Activated CD4-positive, alpha-beta T cell treated with anti-CD3 and anti-CD28 coated beads for 4 hours (primary cell): ENCODE measurements at regions not wholly inside any gene's neighbourhood (a gene's known extent, or its start where the extent isn't known, plus 50 kb on each side); places are given as distances from the start of the nearest gene placed in this dataset.

Experiments
- DNase-seq, 2 donors: peaks; one replicate each; pipeline ENCODE4 v3.0.0-alpha.2; 2020

- no peak for DNase-seq
Measured at GRCh38 chr5:68380078-68380477, 164.5 kb downstream of the PIK3R1 start.

- DNase-seq: no peak
Measured at GRCh38 chr5:68381060-68381459, 165.5 kb downstream of the PIK3R1 start.

- no peak for DNase-seq
Measured at GRCh38 chr5:68381909-68382308, 166.4 kb downstream of the PIK3R1 start.

GRCh38 chr5:68382640-68383039 is 167.1 kb downstream of the PIK3R1 start:
- DNase-seq: no peak

GRCh38 chr5:68383888-68384310 is 168.3 kb downstream of the PIK3R1 start:
- no peak for DNase-seq

- DNase-seq: no peak
Measured at GRCh38 chr5:68384936-68385594, 169.5 kb downstream of the PIK3R1 start.

GRCh38 chr5:68385936-68386335 is 170.4 kb downstream of the PIK3R1 start:
- DNase-seq: no peak

- no peak for DNase-seq
Measured at GRCh38 chr5:68387074-68387796, 171.7 kb downstream of the PIK3R1 start.

- no peak for DNase-seq
Measured at GRCh38 chr5:68389618-68390017, 174.1 kb downstream of the PIK3R1 start.

GRCh38 chr5:68392617-68393016 is 177.1 kb downstream of the PIK3R1 start:
- DNase-seq: no peak

GRCh38 chr5:68395302-68395701 is 179.7 kb downstream of the PIK3R1 start:
- no peak for DNase-seq

GRCh38 chr5:68395926-68396511 is 180.5 kb downstream of the PIK3R1 start:
- no peak for DNase-seq

GRCh38 chr5:68396722-68397121 is 181.2 kb downstream of the PIK3R1 start:
- DNase-seq: no peak

- DNase-seq: no peak
Measured at GRCh38 chr5:68398146-68398812, 182.7 kb downstream of the PIK3R1 start.

GRCh38 chr5:68403301-68403700 is 187.7 kb downstream of the PIK3R1 start:
- no peak for DNase-seq

- no peak for DNase-seq
Measured at GRCh38 chr5:68404246-68404645, 188.7 kb downstream of the PIK3R1 start.

- DNase-seq: no peak
Measured at GRCh38 chr5:68405026-68405684, 189.6 kb downstream of the PIK3R1 start.

GRCh38 chr5:68405784-68406743 is 190.5 kb downstream of the PIK3R1 start:
- peak; percentile 23 to 38 for DNase-seq

- DNase-seq: no peak
Measured at GRCh38 chr5:68406767-68407241, 191.2 kb downstream of the PIK3R1 start.

- no peak for DNase-seq
Measured at GRCh38 chr5:68407311-68408239, 192.0 kb downstream of the PIK3R1 start.
